ENCODE measurements at regions not wholly inside any gene's neighbourhood (a gene's known extent, or its start where the extent isn't known, plus 50 kb on each side); places are given as distances from the start of the nearest gene placed in this dataset.

GRCh38 chr1:63042278-63042677, 258.3 kb downstream of the ATG4C start:
- no peak for DNase-seq

DNA sequence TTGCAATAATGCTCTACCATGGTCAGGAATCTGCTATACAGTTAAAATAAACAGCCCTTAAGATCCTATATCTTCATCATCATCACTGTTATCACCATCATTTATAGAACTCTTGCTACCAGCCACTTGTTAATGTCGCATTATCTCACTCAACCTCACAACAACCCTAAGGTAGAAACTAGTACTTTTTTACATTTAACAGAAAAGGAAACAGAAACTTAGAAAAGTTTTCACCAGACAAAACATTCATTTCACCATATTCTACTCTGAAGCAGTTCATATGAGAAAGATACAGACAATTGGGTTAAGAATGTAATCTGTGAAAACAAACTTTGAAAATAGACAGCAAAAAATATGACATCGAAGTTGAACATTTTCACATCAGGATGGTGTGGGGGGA, 262.6 kb downstream of the ATG4C start:
- DNase-seq = no peak

DNA sequence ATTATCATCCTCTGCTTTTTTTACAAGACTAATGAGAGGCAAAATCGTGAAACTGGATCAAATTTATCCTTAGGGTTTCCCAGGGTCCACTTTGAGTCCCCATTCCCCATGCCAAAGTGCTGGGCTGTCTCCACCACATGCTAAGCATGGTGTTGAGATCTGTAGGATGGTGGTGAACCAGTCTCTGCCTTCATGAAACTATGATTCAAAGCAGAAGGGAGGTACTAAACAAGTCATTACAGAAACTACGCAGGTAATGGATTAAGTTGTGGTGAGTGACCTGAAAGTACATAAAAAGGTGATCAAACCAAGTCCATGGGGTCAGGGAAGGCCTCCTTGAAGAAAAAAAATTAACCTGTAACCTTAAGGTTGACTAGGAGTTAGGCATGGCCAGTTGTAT, 265.2 kb downstream of the ATG4C start:
- DNase-seq = no peak

DNA sequence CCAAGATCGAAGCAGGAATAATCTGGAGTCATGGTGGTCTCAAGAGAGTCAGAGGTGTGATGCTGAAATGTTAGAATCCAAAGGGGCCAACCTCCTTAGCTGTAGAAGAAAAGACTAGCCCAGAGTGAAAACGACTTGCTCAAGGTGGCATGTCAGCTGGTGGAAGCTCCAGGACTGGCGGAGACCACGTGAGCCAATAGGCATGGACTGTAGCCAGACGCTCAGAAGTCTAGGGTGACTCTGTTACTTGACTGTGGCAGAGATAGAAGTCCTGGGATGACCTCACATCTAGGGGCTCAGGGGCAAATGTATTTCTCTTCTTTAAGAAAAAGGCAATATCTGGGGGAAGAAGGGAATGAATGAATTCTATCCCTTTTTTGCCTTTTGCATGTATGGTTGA, 267.4 kb downstream of the ATG4C start:
- DNase-seq = no peak

DNA sequence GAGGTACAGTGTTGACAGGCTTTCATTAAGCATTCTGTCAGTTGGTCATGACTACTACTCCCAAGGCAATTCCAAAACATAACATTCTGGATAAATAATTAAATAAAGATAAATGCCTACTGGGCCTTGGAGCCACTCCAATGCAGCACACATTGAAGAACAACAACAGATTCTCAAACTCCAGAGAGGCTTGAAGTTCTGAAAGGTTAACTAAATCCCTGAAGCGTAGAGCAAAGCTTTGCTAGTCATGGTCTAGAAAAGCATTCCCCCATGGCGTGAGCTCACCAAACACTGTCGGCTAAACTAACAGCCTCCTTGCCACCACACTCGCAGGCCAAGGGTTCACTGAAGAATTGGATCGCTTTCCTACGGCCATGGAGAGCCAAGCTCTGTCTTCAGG, 268.0 kb downstream of the ATG4C start:
- DNase-seq = no peak

GRCh38 chr1:63054184-63054583, 268.2 kb upstream of the FOXD3 start:
- no peak for DNase-seq

DNA sequence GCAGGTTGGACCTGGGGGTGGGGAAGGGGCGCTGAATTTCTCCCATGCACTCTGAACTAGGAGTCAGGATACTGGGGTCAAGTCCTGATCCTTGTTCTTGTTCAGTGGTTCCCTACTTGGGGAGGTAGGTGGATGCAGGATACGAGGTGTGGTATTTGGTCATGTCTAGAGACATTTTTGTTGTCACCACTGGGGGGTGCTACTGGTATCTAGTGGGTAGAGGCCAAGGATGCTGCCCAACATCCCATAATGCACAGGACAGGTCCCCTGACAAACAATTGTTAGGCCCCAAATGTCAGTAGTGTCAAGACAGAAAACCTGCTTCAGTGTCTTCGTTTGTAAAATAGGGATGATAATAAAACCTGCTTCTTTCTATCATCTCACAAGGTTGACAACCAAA, 259.0 kb upstream of the FOXD3 start:
- DNase-seq = no peak

- DNase-seq = no peak
Measured at GRCh38 chr1:63064135-63064534, 258.2 kb upstream of the FOXD3 start.

- no peak for DNase-seq
Measured at GRCh38 chr1:63068626-63069025, 253.7 kb upstream of the FOXD3 start.

- DNase-seq = no peak
Measured at GRCh38 chr1:63069214-63069613, 253.2 kb upstream of the FOXD3 start.

DNA sequence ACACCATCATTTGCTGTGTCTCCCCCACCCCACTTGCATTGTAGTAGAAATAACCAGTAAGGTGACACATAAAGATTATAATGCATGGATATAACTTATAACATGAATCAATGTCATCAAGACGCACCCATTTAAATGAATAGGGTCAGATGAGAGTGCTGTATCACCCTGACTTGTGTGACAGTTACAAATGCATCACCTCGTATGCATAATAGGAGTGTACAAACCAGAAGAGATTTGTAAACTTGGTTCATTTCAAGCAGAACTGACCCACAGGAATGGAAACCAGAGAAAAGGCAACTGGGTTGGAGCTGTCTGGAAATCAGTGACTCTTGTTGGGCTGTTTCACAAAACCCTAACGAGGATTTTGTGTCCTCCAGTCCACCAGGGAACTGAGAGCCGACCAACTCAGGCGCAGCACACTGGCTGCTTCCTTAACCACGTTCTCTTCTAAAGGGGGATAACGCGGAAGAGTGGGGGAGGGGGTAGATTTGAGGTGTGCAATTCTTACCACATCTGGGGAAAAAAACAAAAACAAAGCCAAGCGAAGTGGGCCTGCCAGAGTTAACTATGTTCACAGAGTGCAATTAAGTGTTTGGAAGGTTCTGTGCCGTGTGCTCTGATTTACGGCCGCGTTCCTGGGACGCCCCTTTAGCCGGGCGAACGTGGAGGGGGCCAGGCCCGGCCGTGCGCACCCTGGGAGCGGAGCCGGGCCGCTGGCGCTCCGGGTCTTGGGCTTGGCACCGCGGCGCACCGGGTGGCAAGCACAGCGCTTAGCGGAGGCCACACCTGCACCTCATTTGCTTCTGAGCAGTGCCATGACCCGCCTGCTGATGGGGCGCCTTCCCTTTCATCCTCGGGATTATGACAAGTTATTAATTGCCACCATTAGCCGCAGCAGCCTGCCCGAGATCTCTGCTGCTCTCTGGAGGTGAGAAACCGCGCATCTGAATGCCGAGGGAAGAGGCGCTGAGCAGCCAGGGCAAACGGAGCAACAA, 248.8 kb upstream of the FOXD3 start:
- DNase-seq = peak; percentile 8

GRCh38 chr1:63074321-63074720, 248.0 kb upstream of the FOXD3 start:
- no peak for DNase-seq

DNA sequence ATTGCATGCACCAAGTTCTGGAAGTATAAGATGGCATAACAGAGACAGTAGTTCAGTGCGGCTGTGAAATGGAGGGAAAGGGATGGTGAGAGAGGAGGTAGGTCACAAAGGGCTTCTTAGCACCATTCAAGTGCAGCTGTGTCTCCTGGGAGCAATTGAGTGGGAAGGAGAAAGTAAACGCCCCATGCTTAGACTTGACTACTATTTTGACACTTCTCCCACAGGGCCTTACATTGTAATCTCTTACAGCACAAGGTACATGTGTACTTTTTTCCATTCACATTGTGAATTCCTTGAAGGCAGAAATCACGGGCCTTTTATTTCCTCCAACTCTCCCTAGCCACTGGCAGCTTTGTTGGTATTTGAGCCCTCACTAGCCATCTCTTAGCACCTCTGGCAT, 239.6 kb upstream of the FOXD3 start:
- DNase-seq = no peak

DNA sequence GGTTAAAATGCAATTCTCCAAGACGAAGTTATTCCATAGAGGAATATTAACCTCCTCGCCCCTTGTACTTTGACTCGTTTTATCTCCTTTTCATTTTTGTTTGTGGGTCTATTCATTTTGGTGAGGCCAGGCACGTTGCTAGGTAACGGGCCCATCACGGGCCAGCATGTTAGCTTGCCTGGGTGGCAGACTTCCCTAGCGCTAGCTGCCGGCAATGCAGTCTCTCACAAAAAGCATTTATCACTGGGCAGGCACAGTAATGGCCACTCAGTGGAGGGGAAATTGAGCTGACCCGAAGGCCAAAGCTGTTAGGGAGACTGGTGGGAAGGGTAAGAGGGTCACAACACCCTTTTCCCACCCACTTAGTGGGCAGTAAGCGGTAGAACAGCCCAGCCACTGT, 234.4 kb upstream of the FOXD3 start:
- no peak for DNase-seq

DNA sequence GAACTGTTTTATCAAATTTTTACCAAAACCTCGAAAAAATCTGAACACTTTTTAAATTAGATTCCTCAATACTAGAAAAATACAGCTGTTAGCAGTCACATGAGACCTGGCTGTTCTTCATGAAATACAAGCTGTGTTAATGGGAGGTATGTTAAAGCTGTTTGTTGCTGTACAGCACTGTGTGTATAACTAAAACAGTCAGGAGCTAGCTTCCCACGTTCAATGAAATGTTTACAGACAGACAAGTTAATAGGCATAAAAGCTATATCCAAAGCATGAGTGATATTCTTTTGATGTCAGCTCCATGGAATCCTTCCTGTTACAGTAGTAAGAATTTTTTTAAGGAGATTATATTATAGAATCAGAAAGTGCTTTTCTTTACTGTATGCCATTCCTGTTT, 223.2 kb upstream of the FOXD3 start:
- DNase-seq = no peak

DNA sequence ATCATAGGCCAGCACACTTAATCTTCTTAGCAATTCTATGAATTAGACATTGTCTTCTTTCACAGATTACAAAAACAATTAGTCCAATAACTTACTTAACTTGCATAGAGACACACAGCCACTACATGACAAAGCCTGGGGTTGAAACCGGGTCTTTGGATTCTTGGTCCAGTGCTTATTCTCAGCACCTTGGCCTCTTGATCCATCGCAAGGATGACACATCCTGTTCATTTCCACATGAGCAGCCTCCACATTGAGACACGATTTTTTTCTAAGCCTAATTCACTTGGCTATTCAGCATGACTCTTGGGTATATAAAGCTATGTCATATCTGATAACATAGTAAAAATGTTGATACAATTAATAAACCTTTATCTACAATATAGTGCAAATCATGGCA, 221.0 kb upstream of the FOXD3 start:
- DNase-seq = no peak

DNA sequence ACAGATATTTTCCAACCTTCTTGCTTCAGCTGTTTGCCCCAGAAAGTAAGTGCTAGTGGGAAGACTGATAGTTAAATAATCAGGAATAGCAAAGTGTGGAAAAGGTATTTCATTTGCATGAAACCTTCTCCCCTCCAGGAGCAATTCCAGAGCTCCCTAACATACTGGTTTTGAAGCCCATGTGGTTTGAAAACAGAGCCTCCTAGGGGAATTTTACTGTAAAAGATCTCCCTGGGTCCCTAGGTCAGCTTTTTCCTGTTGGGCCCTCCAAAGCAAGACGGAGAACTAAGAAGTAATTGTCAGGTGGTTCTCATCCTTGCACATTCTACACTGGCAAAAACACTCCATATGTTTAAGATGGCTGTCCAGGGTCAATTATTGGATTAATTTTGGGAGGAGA, 218.7 kb upstream of the FOXD3 start:
- DNase-seq = no peak

DNA sequence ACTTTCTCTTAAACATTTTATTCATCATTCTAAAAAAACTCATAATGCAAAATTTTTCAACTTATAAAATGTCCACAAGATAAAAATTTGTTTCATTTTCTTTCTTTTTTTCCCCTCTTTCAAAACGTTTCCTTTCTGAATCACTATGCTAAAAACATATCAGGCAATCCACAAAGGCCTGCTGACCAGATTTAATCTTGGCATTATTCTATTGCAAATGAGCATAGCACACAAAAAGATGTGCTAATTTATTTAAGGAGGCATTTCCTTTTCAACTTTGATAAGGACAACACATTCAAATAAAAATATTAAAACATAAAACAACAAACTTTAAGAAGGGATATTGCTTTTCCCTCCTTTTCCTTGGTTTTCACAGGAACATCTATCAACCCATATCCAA, 215.3 kb upstream of the FOXD3 start:
- no peak for DNase-seq

GRCh38 chr1:63108206-63108605, 214.2 kb upstream of the FOXD3 start:
- no peak for DNase-seq

DNA sequence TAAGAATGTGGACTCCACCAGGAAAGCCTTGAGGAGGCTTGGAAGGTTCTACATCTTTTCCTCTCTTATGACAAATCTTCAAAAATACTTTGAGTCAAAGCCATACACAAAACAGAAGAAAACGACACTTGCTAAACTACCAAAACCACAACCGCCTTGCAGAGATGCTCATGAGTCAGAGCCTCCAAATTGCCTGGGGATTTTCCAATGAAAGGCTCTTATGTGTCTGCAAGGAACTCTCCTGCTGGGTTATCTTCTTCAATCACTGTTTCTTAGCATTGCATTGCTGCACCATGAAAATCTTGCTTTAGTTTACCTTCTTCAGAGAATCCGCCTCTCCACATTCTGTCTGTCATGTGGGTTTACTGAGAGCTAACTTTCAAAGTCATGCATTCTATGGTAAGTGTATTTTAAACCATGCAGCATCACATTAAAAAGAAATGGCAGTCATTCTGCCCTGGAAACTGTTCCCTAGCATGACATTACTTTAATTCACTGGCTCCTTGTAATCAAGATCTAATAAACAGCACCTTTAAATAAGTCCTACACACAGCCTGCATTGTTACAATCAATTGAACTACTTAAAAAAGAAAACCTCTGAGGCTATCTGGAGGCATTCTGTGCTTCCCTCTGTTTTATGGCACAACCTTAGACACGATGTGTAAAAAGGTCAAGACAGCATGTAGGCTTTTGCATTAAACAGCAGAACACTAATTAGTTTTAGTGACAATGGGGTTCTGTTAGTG, 210.0 kb upstream of the FOXD3 start:
- DNase-seq = no peak

DNA sequence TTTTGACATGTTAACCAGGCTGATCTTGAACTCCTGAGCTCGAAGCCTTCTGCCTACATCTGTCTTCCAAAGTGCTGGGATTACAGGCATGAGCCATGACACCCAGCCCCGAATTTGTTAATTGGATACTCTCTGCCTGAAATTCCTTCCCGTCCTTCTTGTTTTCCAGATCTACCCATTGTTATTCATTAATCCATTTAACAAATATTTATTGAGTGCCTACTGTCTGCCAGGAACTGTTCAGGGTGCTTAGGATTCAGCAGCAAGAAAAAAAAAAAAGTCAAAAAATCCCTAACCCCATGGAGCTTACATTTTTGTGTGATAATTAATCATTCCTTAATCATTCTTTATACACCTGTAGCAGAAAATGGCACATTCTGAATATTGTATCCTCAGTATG, 206.8 kb upstream of the FOXD3 start:
- no peak for DNase-seq

DNA sequence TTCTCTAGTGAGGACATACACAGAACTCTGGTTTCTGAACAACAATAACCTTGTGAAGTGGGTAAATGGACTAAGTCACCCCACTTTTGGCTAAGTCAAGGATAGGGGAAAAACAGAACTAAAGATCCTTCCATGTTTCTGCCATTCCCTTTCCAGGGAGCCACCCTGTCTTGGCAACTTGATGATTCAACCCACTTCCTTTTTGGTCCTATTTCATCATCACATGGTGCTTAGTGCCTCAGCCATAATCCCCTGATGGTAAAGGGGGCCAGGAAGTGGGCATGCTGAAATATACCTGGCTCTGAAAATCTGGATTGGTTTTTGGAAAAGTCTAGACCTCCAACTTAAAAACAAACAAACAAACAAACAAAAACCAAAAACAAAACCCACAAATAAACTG, 206.4 kb upstream of the FOXD3 start:
- DNase-seq = no peak

GRCh38 chr1:63119575-63120155, 202.7 kb upstream of the FOXD3 start:
- no peak for DNase-seq

DNA sequence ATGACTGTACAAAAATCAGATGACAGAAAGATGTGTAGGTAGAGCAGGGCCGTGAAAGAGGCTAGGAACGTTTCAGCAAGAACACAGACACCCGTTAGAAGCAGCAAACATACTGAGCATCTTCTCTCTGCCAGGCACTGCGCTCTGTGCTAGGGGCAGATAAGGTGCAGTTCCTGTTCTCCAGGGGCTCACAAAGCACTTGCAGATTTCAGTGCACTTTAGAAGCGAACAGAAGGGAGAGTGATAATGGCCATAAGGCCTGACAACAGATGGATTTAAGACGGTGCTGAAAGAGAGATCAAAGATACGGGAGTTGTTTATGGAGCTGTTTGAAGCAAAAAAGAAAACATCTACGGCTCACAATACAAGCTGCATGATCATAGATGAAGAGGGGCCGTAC, 200.3 kb upstream of the FOXD3 start:
- no peak for DNase-seq

All from hindlimb muscle (tissue), 1 donor.